GM21825 (cell line): ENCODE measurements at regions not wholly inside any gene's neighbourhood (a gene's known extent, or its start where the extent isn't known, plus 50 kb on each side); places are given as distances from the start of the nearest gene placed in this dataset.
"Not testable (repeated sequence)": the region's sequence is repeated elsewhere in the genome, so short reads cannot be mapped to it uniquely, and the experiment has no call there.

Experiments used
- ATAC-seq: cut with Tn5 transposase; IDR thresholded peaks from one replicate; pipeline ENCODE4 v1.9.1; 2021; ENCODE audit warnings: mild to moderate bottlenecking, moderate library complexity; ENCODE audit not compliant: unreplicated experiment

GRCh38 chr6:134619789-134620188, 301.9 kb upstream of the SGK1 start:
- no peak for ATAC-seq

GRCh38 chr6:134619077-134619476, 301.2 kb upstream of the SGK1 start:
- no peak for ATAC-seq

- ATAC-seq: no peak
Measured at GRCh38 chr6:134614606-134615485, 296.9 kb upstream of the SGK1 start.

- not testable (repeated sequence) for ATAC-seq
Measured at GRCh38 chr6:134612128-134612527, 294.2 kb upstream of the SGK1 start.

GRCh38 chr6:134610411-134610810, 292.5 kb upstream of the SGK1 start:
- no peak for ATAC-seq

- no peak for ATAC-seq
Measured at GRCh38 chr6:134609716-134610261, 291.9 kb upstream of the SGK1 start.

GRCh38 chr6:134607411-134607810, 289.5 kb upstream of the SGK1 start:
- no peak for ATAC-seq

- ATAC-seq: no peak
Measured at GRCh38 chr6:134605034-134605433, 287.1 kb upstream of the SGK1 start.

- no peak for ATAC-seq
Measured at GRCh38 chr6:134604014-134604676, 286.2 kb upstream of the SGK1 start.

GRCh38 chr6:134603561-134603960, 285.6 kb upstream of the SGK1 start:
- ATAC-seq: no peak

GRCh38 chr6:134602123-134602522, 284.2 kb upstream of the SGK1 start:
- no peak for ATAC-seq

GRCh38 chr6:134600671-134601070, 282.8 kb upstream of the SGK1 start:
- no peak for ATAC-seq

GRCh38 chr6:134599079-134599478, 281.2 kb upstream of the SGK1 start:
- no peak for ATAC-seq

GRCh38 chr6:134596191-134596590, 278.3 kb upstream of the SGK1 start:
- no peak for ATAC-seq

- ATAC-seq: no peak
Measured at GRCh38 chr6:134594881-134595280, 277.0 kb upstream of the SGK1 start.

GRCh38 chr6:134593887-134594286, 276.0 kb upstream of the SGK1 start:
- no peak for ATAC-seq

GRCh38 chr6:134593442-134593841, 275.5 kb upstream of the SGK1 start:
- no peak for ATAC-seq

- ATAC-seq: no peak
Measured at GRCh38 chr6:134593024-134593423, 275.1 kb upstream of the SGK1 start.

GRCh38 chr6:134590449-134590848, 272.5 kb upstream of the SGK1 start:
- no peak for ATAC-seq

GRCh38 chr6:134590004-134590403, 272.1 kb upstream of the SGK1 start:
- ATAC-seq: no peak

- no peak for ATAC-seq
Measured at GRCh38 chr6:134589512-134589911, 271.6 kb upstream of the SGK1 start.

- ATAC-seq: no peak
Measured at GRCh38 chr6:134588267-134588666, 270.4 kb upstream of the SGK1 start.
